ENCODE measurements at regions not wholly inside any gene's neighbourhood (a gene's known extent, or its start where the extent isn't known, plus 50 kb on each side); places are given as distances from the start of the nearest gene placed in this dataset.
"Not testable (repeated sequence)": the region's sequence is repeated elsewhere in the genome, so short reads cannot be mapped to it uniquely, and the experiment has no call there.

- peaks cover 2% of the 10 kb centered on the region for H3K36me3 ChIP-seq (ENCODE audit: control insufficient read depth, insufficient read depth, low read length)
- H2AFZ ChIP-seq (ENCODE audit: low read length) = no peak overlapping the region
- no peaks in the 10 kb centered on the region for H3K9me3 ChIP-seq (ENCODE audit: control insufficient read depth, insufficient read depth, low read depth, low read length)
- TF ChIP-seq, protein P1, sequence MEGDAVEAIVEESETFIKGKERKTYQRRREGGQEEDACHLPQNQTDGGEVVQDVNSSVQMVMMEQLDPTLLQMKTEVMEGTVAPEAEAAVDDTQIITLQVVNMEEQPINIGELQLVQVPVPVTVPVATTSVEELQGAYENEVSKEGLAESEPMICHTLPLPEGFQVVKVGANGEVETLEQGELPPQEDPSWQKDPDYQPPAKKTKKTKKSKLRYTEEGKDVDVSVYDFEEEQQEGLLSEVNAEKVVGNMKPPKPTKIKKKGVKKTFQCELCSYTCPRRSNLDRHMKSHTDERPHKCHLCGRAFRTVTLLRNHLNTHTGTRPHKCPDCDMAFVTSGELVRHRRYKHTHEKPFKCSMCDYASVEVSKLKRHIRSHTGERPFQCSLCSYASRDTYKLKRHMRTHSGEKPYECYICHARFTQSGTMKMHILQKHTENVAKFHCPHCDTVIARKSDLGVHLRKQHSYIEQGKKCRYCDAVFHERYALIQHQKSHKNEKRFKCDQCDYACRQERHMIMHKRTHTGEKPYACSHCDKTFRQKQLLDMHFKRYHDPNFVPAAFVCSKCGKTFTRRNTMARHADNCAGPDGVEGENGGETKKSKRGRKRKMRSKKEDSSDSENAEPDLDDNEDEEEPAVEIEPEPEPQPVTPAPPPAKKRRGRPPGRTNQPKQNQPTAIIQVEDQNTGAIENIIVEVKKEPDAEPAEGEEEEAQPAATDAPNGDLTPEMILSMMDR (conservative IDR thresholded peaks at IDR 0.05 in 1 of 2, IDR thresholded peaks at IDR 0.05 in 1 of 2; ENCODE audit: low read depth in 1 of 2, low read length in 2 of 2) = no peak
- H3K4me3 ChIP-seq (replicated peaks in 1 of 4; ENCODE audit: control extremely low read depth in 1 of 4, insufficient read depth in 1 of 4, low read depth in 3 of 4, low read length in 4 of 4) = no peak overlapping the region
- H3K4me2 ChIP-seq (ENCODE audit: extremely low read depth, insufficient read depth, low read length) = no peak overlapping the region
- H3K79me2 ChIP-seq (ENCODE audit: control insufficient read depth, insufficient read depth, low read length) = no peaks in the 10 kb centered on the region
- H4K20me1 ChIP-seq (ENCODE audit: control insufficient read depth, extremely low read depth, insufficient read depth, low read length) = no peaks in the 10 kb centered on the region
- no peak overlapping the region for H3K27ac ChIP-seq (ENCODE audit: insufficient read depth, low read length)
- H3K4me1 ChIP-seq (ENCODE audit: control insufficient read depth, extremely low read depth, insufficient read depth, low read length) = no peaks in the 10 kb centered on the region
- H3K27me3 ChIP-seq (ENCODE audit: control insufficient read depth, insufficient read depth, low read length) = no peaks in the 10 kb centered on the region
- no peak for DNase-seq (ENCODE audit: low read depth in 2 of 2)
- no peak overlapping the region for H3K9ac ChIP-seq (ENCODE audit: insufficient read depth, low read length)
Measured at GRCh38 chr21:36263797-36264196, 56.2 kb upstream of the MORC3 start.

DNA sequence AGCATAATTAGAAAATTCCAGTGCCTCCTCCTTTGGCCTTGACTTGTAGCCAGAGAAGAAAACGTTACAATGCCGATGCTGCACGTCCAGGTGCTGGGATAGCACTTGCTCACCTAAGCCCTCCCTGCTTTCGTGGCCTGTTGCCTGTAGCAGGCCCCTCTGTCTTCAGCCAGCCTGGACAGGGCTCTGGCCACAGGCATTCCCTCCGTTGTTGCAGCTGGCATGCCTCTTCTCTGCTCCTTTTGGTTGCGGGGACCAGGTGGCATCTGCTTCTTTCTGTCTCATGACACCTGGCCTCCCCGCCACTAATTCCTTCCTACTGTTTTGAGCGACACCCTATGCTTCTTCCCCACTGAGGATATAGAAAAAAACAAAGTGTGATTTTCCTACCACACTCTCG is 54.6 kb upstream of the MORC3 start:
- TF ChIP-seq, protein P1 (conservative IDR thresholded peaks at IDR 0.05 in 1 of 2, IDR thresholded peaks at IDR 0.05 in 1 of 2; ENCODE audit: low read depth in 1 of 2, low read length in 2 of 2) = no peak
- no peak for TF ChIP-seq EZH2 (IDR thresholded peaks at IDR 0.05; ENCODE audit: low read length, missing control alignments)
- Histone ChIP-seq H3K36me3 (ENCODE audit: control insufficient read depth, insufficient read depth, low read length) (peaks cover 2% of the 10 kb centered on the region), H3K4me2 (ENCODE audit: extremely low read depth, insufficient read depth, low read length) (no peak overlapping the region), H3K9ac (ENCODE audit: insufficient read depth, low read length) (no peak overlapping the region), H3K4me1 (ENCODE audit: control insufficient read depth, extremely low read depth, insufficient read depth, low read length) (no peaks in the 10 kb centered on the region), H2AFZ (ENCODE audit: low read length) (no peak overlapping the region), H3K27ac (ENCODE audit: insufficient read depth, low read length) (no peak overlapping the region), H3K4me3 (replicated peaks in 1 of 4; ENCODE audit: control extremely low read depth in 1 of 4, insufficient read depth in 1 of 4, low read depth in 3 of 4, low read length in 4 of 4) (no peak overlapping the region), H4K20me1 (ENCODE audit: control insufficient read depth, extremely low read depth, insufficient read depth, low read length) (no peaks in the 10 kb centered on the region), H3K9me3 (ENCODE audit: control insufficient read depth, insufficient read depth, low read depth, low read length) (no peaks in the 10 kb centered on the region), H3K27me3 (ENCODE audit: control insufficient read depth, insufficient read depth, low read length) (no peaks in the 10 kb centered on the region), H3K79me2 (ENCODE audit: control insufficient read depth, insufficient read depth, low read length) (no peaks in the 10 kb centered on the region)
- no peak for DNase-seq (ENCODE audit: low read depth in 2 of 2)

DNA sequence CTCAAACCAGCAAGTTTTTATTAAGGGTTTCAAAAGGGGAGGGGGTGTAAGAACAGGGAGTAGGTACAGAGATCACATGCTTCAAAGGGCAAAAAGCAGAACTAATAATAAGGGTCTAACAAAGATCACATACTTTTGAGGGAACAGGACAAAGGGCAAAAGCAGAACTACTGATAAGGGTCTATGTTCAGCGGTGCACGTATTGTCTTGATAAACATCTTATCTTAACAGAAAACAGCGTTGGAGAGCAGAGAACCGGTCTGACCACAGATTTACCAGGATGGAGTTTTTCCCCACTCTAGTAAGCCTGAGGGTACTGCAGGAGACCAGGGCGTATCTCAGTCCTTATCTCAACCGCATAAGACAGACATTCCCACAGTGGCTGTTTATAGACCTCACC is 52.2 kb upstream of the MORC3 start:
- not testable (repeated sequence) for H2AFZ ChIP-seq (ENCODE audit: low read length); H3K36me3 ChIP-seq (ENCODE audit: control insufficient read depth, insufficient read depth, low read length); H3K4me2 ChIP-seq (ENCODE audit: extremely low read depth, insufficient read depth, low read length); H3K4me1 ChIP-seq (ENCODE audit: control insufficient read depth, extremely low read depth, insufficient read depth, low read length); H3K79me2 ChIP-seq (ENCODE audit: control insufficient read depth, insufficient read depth, low read length); H3K27me3 ChIP-seq (ENCODE audit: control insufficient read depth, insufficient read depth, low read length); H4K20me1 ChIP-seq (ENCODE audit: control insufficient read depth, extremely low read depth, insufficient read depth, low read length); H3K9ac ChIP-seq (ENCODE audit: insufficient read depth, low read length); DNase-seq (ENCODE audit: low read depth in 2 of 2); H3K27ac ChIP-seq (ENCODE audit: insufficient read depth, low read length); H3K9me3 ChIP-seq (ENCODE audit: control insufficient read depth, insufficient read depth, low read depth, low read length); H3K4me3 ChIP-seq (replicated peaks in 1 of 4; ENCODE audit: control extremely low read depth in 1 of 4, insufficient read depth in 1 of 4, low read depth in 3 of 4, low read length in 4 of 4)

DNA sequence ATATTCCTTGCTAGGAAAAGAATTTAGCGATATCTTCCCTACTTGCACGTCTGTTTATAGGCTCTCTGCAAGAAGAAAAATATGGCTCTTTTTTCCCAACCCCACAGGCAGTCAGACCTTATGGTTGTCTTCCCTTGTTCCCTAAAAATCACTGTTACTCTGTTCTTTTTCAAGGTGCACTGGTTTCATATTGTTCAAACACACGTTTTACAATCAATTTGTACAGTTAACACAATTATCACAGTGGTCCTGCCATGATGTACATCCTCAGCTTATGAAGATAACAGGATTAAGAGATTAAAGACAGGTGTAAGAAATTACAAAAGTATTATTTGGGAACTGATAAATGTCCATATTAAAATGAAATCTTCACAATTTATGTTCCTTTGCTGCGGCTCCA is 51.7 kb upstream of the MORC3 start:
- H3K9ac ChIP-seq (ENCODE audit: insufficient read depth, low read length); H3K4me2 ChIP-seq (ENCODE audit: extremely low read depth, insufficient read depth, low read length); H3K4me3 ChIP-seq (replicated peaks in 1 of 4; ENCODE audit: control extremely low read depth in 1 of 4, insufficient read depth in 1 of 4, low read depth in 3 of 4, low read length in 4 of 4); H3K9me3 ChIP-seq (ENCODE audit: control insufficient read depth, insufficient read depth, low read depth, low read length); H3K4me1 ChIP-seq (ENCODE audit: control insufficient read depth, extremely low read depth, insufficient read depth, low read length); H2AFZ ChIP-seq (ENCODE audit: low read length); H3K27ac ChIP-seq (ENCODE audit: insufficient read depth, low read length); H3K27me3 ChIP-seq (ENCODE audit: control insufficient read depth, insufficient read depth, low read length); DNase-seq (ENCODE audit: low read depth in 2 of 2); H3K36me3 ChIP-seq (ENCODE audit: control insufficient read depth, insufficient read depth, low read length); H4K20me1 ChIP-seq (ENCODE audit: control insufficient read depth, extremely low read depth, insufficient read depth, low read length); H3K79me2 ChIP-seq (ENCODE audit: control insufficient read depth, insufficient read depth, low read length): not testable (repeated sequence)
